Stomach (tissue), 8 donors: ENCODE measurements at regions not wholly inside any gene's neighbourhood (a gene's known extent, or its start where the extent isn't known, plus 50 kb on each side); places are given as distances from the start of the nearest gene placed in this dataset.

Experiments used
- DNase-seq, 2 donors: peaks; one replicate each; pipeline versions ENCODE4 v3.0.0 to v3.0.0-alpha.2; 2013 to 2019
- H3K27ac ChIP-seq, 5 donors: fragments of 200-600 bp in 4 of 5; sonication (generic) in 4 of 5; one replicate each; pipeline ENCODE4 v1.5.1; 2013 to 2019; ENCODE audit warnings: mild to moderate bottlenecking in 1 of 5, moderate library complexity in 1 of 5
- H3K27me3 ChIP-seq, 3 donors: fragments of 200-600 bp; sonication (generic); one replicate each; pipeline ENCODE4 v1.5.1; 2017 to 2019; ENCODE audit warnings: mixed run types in 1 of 3
- H3K36me3 ChIP-seq, 4 donors: fragments of 200-600 bp; sonication (generic); 1 replicate in 3 of 4; 2 replicates in 1 of 4; pipeline ENCODE4 v1.5.1; 2016 to 2019
- H3K4me1 ChIP-seq, 4 donors: fragments of 200-600 bp; sonication (generic); one replicate each; pipeline ENCODE4 v1.5.1; 2016 to 2019
- H3K4me3 ChIP-seq, 4 donors: fragments of 200-600 bp; sonication (generic) in 3 of 4; one replicate each; pipeline ENCODE4 v1.5.1; 2016 to 2019; ENCODE audit warnings: mild to moderate bottlenecking in 1 of 4
- H3K9me3 ChIP-seq, 4 donors: fragments of 200-600 bp; sonication (generic); one replicate each; pipeline ENCODE4 v1.5.1; 2016 to 2019
- CTCF ChIP-seq, 7 experiments: fragments of 450-650 bp in 4 of 7; fragments of 200-600 bp in 3 of 7; sonication (generic) in 3 of 7; IDR thresholded peaks; one replicate each; pipeline ENCODE4 v1.5.1; 2016 to 2019; ENCODE audit warnings: antibody characterized with exemption in 7 of 7, control low read depth in 2 of 7, mild to moderate bottlenecking in 1 of 7
- EP300 ChIP-seq: sonication (generic); formaldehyde crosslinking; IDR thresholded peaks from one replicate; pipeline ENCODE4 v1.6.1; 2017; ENCODE audit warnings: antibody characterized with exemption
- POLR2A ChIP-seq, 4 donors: fragments of 450-650 bp; IDR thresholded peaks; one replicate each; pipeline ENCODE4 v1.6.1; 2016; ENCODE audit warnings: antibody characterized with exemption in 4 of 4, control low read depth in 2 of 4, mild to moderate bottlenecking in 1 of 4, moderate library complexity in 1 of 4
- POLR2AphosphoS5 ChIP-seq, 3 donors: sonication (generic); formaldehyde crosslinking; IDR thresholded peaks; one replicate each; pipeline ENCODE4 v1.6.1; 2016; ENCODE audit warnings: antibody characterized with exemption in 3 of 3
- WGBS, 5 donors: extraction: QIAGEN DNeasy Blood & Tissue Kit in 3 of 5; methylation state at CpG; one replicate each; pipeline versions ENCODE4 v1.1.5 to v1.1.7; 2013 to 2018; 5-methylcytosine and 5-hydroxymethylcytosine counted together
- intact Hi-C: fragments of 100-400 bp; cut with DNase I; formaldehyde crosslinking; loops from one replicate; pipeline ENCODE4 v1.15.1; 2023; ENCODE audit warnings: low total_unique reads
- donor health status: healthy with polysubstance abuse.
- donor health status: Bipolar disorder and iron deficiency.
- donor health status: healthy.

- Histone ChIP-seq H3K36me3 (no peaks in the 10 kb centered on the region), H3K27me3 (no peaks in the 10 kb centered on the region), H3K27ac (no peak overlapping the region), H3K9me3 (no peaks in the 10 kb centered on the region), H3K4me3 (no peak overlapping the region), H3K4me1 (no peaks in the 10 kb centered on the region)
- 42 to 73% (median 51%) methylated on average over 3 of the region's 3 CpGs for WGBS, 5 donors
- no peak for DNase-seq
- intact Hi-C loops: no loop called here
- no peak for TF ChIP-seq POLR2AphosphoS5 (IDR thresholded peaks at IDR 0.05)
- TF ChIP-seq EP300: no peak
- no peak for TF ChIP-seq POLR2A (IDR thresholded peaks at IDR 0.05)
- no peak for TF ChIP-seq CTCF (IDR thresholded peaks at IDR 0.05)
Observed at GRCh38 chr13:104595511-104595910, 1529.3 kb upstream of the SLC10A2 start.

GRCh38 chr13:104594806-104595205, 1528.6 kb upstream of the SLC10A2 start:
- WGBS, 5 donors: 78 to 89% (median 82%) methylated on average over 2 of the region's 2 CpGs
- no peak overlapping the region for H3K4me3 ChIP-seq
- H3K27me3 ChIP-seq: no peaks in the 10 kb centered on the region
- no peak overlapping the region for H3K27ac ChIP-seq
- no peak for DNase-seq
- H3K4me1 ChIP-seq: no peaks in the 10 kb centered on the region
- intact Hi-C loops: no loop called here
- no peaks in the 10 kb centered on the region for H3K9me3 ChIP-seq
- H3K36me3 ChIP-seq: no peaks in the 10 kb centered on the region
- TF ChIP-seq EP300: no peak
- no peak for TF ChIP-seq CTCF (IDR thresholded peaks at IDR 0.05)
- no peak for TF ChIP-seq POLR2A (IDR thresholded peaks at IDR 0.05)
- TF ChIP-seq POLR2AphosphoS5 (IDR thresholded peaks at IDR 0.05): no peak

GRCh38 chr13:104593693-104594092, 1527.5 kb upstream of the SLC10A2 start:
- intact Hi-C loops: no loop called here

GRCh38 chr13:104593251-104593576, 1527.0 kb upstream of the SLC10A2 start:
- intact Hi-C loops: no loop called here
- no peaks in the 10 kb centered on the region for H3K4me1 ChIP-seq
- no peak overlapping the region for H3K27ac ChIP-seq
- DNase-seq: no peak
- no peak for TF ChIP-seq EP300
- 87 to 93% (median 90%) methylated on average over 4 of the region's 4 CpGs for WGBS, 5 donors
- H3K4me3 ChIP-seq: no peak overlapping the region
- H3K36me3 ChIP-seq: no peaks in the 10 kb centered on the region
- H3K9me3 ChIP-seq: no peaks in the 10 kb centered on the region
- H3K27me3 ChIP-seq: no peaks in the 10 kb centered on the region

More at GRCh38 chr13:104593693-104594092, 1527.5 kb upstream of the SLC10A2 start:
- TF ChIP-seq POLR2AphosphoS5 (IDR thresholded peaks at IDR 0.05) (no peak), EP300 (no peak), CTCF (IDR thresholded peaks at IDR 0.05) (no peak), POLR2A (IDR thresholded peaks at IDR 0.05) (no peak)
- H3K36me3 ChIP-seq: no peaks in the 10 kb centered on the region
- H3K27ac ChIP-seq: no peak overlapping the region
- no peaks in the 10 kb centered on the region for H3K4me1 ChIP-seq
- no peaks in the 10 kb centered on the region for H3K9me3 ChIP-seq
- WGBS, 5 donors: 77 to 90% (median 86%) methylated on average over 2 of the region's 2 CpGs
- no peak overlapping the region for H3K4me3 ChIP-seq
- H3K27me3 ChIP-seq: no peaks in the 10 kb centered on the region
- no peak for DNase-seq

- no peak for DNase-seq
- Histone ChIP-seq H3K4me1 (no peaks in the 10 kb centered on the region), H3K36me3 (no peaks in the 10 kb centered on the region), H3K4me3 (no peak overlapping the region), H3K9me3 (no peaks in the 10 kb centered on the region), H3K27me3 (no peaks in the 10 kb centered on the region), H3K27ac (no peak overlapping the region)
- 87 to 95% (median 94%) methylated on average over 3 of the region's 3 CpGs for WGBS, 5 donors
- intact Hi-C loops: no loop called here
- TF ChIP-seq EP300 (no peak), POLR2AphosphoS5 (IDR thresholded peaks at IDR 0.05) (no peak), CTCF (IDR thresholded peaks at IDR 0.05) (no peak), POLR2A (IDR thresholded peaks at IDR 0.05) (no peak)
Observed at GRCh38 chr13:104592545-104593250, 1526.5 kb upstream of the SLC10A2 start.
